ENCODE measurements at regions not wholly inside any gene's neighbourhood (a gene's known extent, or its start where the extent isn't known, plus 50 kb on each side); places are given as distances from the start of the nearest gene placed in this dataset.
"Not testable (repeated sequence)": the region's sequence is repeated elsewhere in the genome, so short reads cannot be mapped to it uniquely, and the experiment has no call there.

DNA sequence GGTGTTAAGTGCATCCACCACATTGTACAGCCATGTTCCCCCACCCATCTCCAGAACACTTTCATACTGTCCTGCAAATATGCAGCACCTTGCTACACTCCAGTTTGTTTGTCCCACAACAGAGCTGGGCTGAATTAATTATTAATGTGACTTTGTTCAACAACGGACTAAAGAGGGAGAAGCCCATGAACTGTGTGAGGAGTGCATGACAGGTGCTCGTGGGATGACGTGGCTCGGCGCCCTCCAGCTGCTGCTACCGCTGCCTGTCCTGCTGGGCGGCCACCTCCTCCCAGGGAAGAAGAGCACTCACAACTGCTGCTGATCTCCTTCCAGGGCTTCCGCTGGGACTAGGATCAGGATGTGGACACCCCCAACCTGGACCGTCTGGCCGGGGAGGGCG, 111.2 kb upstream of the DEFB108B start:
- DNase-seq (ENCODE audit: low read depth), result not testable (repeated sequence)

GRCh38 chr11:71723991-71724390, 109.0 kb upstream of the DEFB108B start:
- not testable (repeated sequence) for DNase-seq (ENCODE audit: low read depth)

DNA sequence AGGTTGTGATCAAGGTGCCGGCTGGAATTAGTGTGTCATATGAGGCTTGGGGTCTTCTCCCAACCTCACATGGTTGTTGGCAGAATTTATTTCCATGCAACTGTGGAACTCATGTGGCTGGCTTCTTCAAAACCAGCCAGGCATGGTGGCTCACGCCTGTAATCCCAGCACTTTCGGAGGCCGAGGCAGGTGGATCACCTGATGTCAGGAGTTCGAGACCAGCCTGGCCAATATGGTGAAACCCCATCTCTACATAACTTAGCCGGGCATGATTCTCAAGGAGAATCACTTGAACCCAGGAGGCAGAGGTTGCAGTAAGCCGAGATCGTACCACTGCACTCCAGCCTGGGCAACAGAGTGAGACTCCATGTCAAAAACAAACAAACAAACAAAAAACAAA, 102.3 kb upstream of the DEFB108B start:
- DNase-seq (ENCODE audit: low read depth), result not testable (repeated sequence)

DNA sequence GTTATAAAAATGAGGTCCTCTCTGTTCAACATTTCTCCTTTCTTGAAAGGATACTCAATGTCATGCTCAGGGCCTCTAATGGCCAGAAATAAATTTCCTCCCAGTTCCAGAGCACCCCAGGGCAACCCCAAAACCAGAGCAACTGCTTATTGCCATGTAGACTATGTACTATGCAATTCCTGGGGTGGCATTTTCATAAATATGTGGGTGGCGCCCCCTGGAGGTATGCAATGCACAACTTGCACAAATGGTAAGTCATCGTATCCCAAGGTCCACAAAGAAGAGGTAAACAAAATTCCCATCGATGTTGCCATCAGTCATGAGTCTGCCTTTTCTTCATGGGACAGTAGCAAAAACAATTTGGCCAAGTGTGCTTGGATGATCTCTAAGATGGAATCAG, 98.6 kb upstream of the DEFB108B start:
- peak; percentile 10 for DNase-seq (ENCODE audit: low read depth)

GRCh38 chr11:71738317-71738716, 94.7 kb upstream of the DEFB108B start:
- DNase-seq (ENCODE audit: low read depth), result not testable (repeated sequence)

- DNase-seq (ENCODE audit: low read depth), result not testable (repeated sequence)
These were observed 89.6 kb upstream of the DEFB108B start for GRCh38 chr11:71743385-71743784.

DNA sequence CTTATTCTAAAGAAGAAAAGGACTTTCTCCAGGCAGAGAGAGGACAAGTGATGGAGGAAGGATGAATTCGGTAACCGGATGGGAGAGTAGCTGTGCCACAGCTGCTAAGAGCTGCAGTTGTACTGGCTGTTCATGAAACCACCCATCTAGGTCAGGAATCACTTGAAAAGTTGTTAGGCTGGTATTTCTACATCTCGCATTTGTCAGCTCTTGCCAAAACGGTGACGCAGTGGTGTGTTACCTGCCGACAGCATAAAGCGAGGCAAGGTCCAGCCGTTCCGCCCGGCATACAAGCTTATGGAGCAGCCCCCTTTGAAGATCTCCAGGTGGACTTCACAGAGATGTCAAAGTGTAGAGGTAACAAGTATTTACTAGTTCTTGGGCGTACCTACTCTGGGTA, 87.3 kb upstream of the DEFB108B start:
- not testable (repeated sequence) for DNase-seq (ENCODE audit: low read depth)

- DNase-seq (ENCODE audit: low read depth), result not testable (repeated sequence)
These were observed 86.7 kb upstream of the DEFB108B start for GRCh38 chr11:71746263-71746662.

DNA sequence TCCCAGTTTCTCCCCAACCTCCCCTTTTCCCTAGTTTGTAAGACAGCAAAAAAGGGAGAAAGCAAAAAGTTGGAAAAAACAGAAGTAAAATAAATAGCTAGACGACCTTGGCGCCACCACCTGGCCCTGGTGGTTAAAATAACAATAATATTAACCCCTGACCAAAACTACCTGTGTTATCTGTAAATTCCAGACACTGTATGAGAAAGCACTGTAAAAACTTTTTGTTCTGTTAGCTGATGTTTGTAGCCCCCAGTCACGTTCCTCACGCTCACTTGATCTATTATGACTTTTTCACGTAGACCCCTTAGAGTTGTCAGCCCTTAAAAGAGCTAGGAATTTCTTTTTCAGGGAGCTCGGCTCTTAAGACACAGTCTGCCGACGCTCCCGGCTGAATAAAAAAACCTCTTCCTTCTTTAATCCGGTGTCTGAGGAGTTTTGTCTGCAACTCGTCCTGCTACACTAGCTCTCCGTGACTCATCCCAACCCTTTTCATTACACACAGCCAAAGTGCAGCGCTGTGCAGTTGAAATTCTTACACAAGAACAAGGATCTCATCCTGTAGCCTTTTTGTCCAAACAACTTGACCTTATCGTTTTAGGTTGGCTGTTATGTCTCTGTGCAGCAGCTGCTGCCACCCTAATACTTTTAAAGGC, 83.9 kb upstream of the DEFB108B start:
- DNase-seq (ENCODE audit: low read depth), result not testable (repeated sequence)

DNA sequence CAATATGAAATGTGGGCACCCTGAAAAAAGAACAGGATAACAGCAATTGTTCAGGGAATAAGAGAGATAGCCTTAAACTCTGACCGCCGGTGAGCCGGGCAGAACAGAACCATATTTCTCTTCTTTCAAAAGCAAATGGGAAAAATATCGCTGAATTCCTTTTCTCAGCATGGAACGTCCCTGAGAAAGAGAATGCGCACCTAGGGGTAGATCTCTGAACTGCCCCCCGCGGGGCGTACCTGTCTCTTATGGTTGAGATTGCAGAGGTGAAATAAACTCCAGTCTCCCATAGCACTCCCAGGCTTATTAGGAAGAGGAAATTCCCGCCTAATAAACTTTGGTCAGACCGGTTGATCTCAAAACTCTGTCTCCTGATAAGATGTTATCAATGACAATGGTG, 82.1 kb upstream of the DEFB108B start:
- not testable (repeated sequence) for DNase-seq (ENCODE audit: low read depth)

- not testable (repeated sequence) for DNase-seq (ENCODE audit: low read depth)
These were observed 68.1 kb upstream of the DEFB108B start for GRCh38 chr11:71764695-71765491.

- not testable (repeated sequence) for DNase-seq (ENCODE audit: low read depth)
These were observed 66.0 kb upstream of the DEFB108B start for GRCh38 chr11:71767016-71767415.

- DNase-seq (ENCODE audit: low read depth), result not testable (repeated sequence)
These were observed 60.8 kb upstream of the DEFB108B start for GRCh38 chr11:71772193-71772592.

GRCh38 chr11:71774603-71775222, 58.3 kb upstream of the DEFB108B start:
- no peak for DNase-seq (ENCODE audit: low read depth)

GRCh38 chr11:71780116-71780515, 52.9 kb upstream of the DEFB108B start:
- DNase-seq (ENCODE audit: low read depth), result not testable (repeated sequence)

- DNase-seq (ENCODE audit: low read depth), result not testable (repeated sequence)
These were observed 52.2 kb upstream of the DEFB108B start for GRCh38 chr11:71780771-71781170.

GRCh38 chr11:71781491-71781890, 51.5 kb upstream of the DEFB108B start:
- not testable (repeated sequence) for DNase-seq (ENCODE audit: low read depth)

DNA sequence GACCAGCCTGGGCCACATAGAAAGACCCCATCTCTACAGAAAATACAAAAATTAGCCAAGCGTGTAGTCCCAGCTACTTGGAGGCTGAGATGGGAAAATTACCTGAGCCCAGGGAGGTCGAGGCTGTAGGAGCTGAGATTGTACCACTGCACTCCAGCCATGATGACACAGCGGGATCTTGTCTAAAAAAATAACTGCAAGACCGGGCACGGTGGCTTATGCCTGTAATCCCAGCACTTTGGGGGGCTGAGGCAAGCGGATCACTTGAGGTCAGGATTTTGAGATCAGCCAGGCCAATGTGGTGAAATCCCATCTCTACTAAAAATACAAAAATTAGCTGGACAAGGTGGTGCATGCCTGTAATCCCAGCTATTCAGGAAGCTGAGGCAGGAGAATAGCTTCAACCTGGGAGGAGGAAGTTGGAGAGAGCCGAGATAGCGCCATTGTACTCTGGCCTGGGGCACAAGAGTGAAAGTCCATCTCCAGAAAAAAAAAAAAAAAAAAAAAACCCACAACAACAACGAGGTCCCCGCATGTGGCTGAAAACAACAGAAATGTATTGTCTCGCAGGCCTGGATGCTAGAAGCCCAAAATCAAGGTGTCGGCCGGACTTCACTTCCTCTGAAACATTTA, 50.7 kb upstream of the DEFB108B start:
- not testable (repeated sequence) for DNase-seq (ENCODE audit: low read depth)

DNA sequence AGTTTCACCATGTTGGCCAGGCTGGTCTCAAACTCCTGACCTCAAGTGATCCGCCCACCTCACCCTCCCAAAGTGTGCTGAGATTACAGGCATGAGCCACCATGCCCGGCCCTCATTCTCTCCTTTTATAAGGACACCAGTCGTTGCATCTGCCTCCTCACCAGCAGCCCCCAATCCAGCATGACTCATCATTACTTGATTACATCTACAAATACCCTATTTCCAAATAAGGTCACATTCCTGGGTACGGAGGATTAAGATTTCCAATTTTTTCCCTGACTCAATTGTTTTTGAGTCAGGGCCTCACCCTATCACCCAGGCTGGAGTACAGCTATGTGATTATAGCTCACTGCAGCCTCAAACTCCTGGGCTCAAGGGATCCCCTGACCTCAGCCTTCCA, 49.8 kb upstream of the DEFB108B start:
- DNase-seq (ENCODE audit: low read depth), result not testable (repeated sequence)

Measured in activated T-cell treated with anti-CD3 and anti-CD28 coated beads for 48 hours (primary cell).